ENCODE measurements at regions not wholly inside any gene's neighbourhood (a gene's known extent, or its start where the extent isn't known, plus 50 kb on each side); places are given as distances from the start of the nearest gene placed in this dataset.

GRCh38 chr12:27899151-27899661, 73.3 kb downstream of the PTHLH start (continued):
- TF ChIP-seq E2F1 (CRISPR knock-in tag; IDR thresholded peaks at IDR 0.05) (no peak), ZC3H4 (CRISPR knock-in tag; IDR thresholded peaks at IDR 0.05; ENCODE audit: borderline replicate concordance) (no peak), LRRFIP1 (CRISPR knock-in tag; conservative IDR thresholded peaks at IDR 0.05) (no peak), ZFX (CRISPR knock-in tag; IDR thresholded peaks at IDR 0.05; ENCODE audit: low read depth) (peak; percentile 8; the same call in 1 of the 2 replicates), TBL1XR1 (IDR thresholded peaks at IDR 0.05; ENCODE audit: borderline replicate concordance, low read length, partially characterized antibody) (peak; percentile 44), SRSF9 (IDR thresholded peaks at IDR 0.05; ENCODE audit: borderline replicate concordance, insufficient read depth, low read depth, low read length, poor library complexity, severe bottlenecking) (no peak), MYPOP (CRISPR knock-in tag; IDR thresholded peaks at IDR 0.05) (no peak), ZBED4 (CRISPR knock-in tag; IDR thresholded peaks at IDR 0.05; ENCODE audit: borderline replicate concordance) (no peak), ZNF674 (CRISPR knock-in tag; IDR thresholded peaks at IDR 0.05; ENCODE audit: low read depth) (no peak), HNF1A (IDR thresholded peaks at IDR 0.05; ENCODE audit: low read depth) (no peak), HNF1A (CRISPR knock-in tag; IDR thresholded peaks at IDR 0.05; ENCODE audit: borderline replicate concordance) (no peak), NR2C2 (CRISPR knock-in tag; IDR thresholded peaks at IDR 0.05; ENCODE audit: borderline replicate concordance) (no peak), ZNF660 (CRISPR knock-in tag; IDR thresholded peaks at IDR 0.05; ENCODE audit: borderline replicate concordance, low read depth) (no peak), GPN1 (CRISPR knock-in tag; IDR thresholded peaks at IDR 0.05; ENCODE audit: borderline replicate concordance) (no peak), TRIM24 (CRISPR knock-in tag; IDR thresholded peaks at IDR 0.05) (no peak)

All from HepG2 (cell line).